Suprapubic skin (tissue), 4 donors: ENCODE measurements at regions not wholly inside any gene's neighbourhood (a gene's known extent, or its start where the extent isn't known, plus 50 kb on each side); places are given as distances from the start of the nearest gene placed in this dataset.

ENCODE experiments used
- DNase-seq, 2 donors: peaks; one replicate each; pipeline ENCODE4 v3.0.0-alpha.2; 2019; ENCODE audit warnings: low spot score in 2 of 2
- H3K27ac ChIP-seq: fragments of 200-600 bp; sonication (generic); one replicate; pipeline ENCODE4 v1.5.1; 2019
- H3K27me3 ChIP-seq: fragments of 200-600 bp; sonication (generic); one replicate; pipeline ENCODE4 v1.5.1; 2019
- H3K36me3 ChIP-seq: fragments of 200-600 bp; sonication (generic); one replicate; pipeline ENCODE4 v1.5.1; 2019
- H3K4me1 ChIP-seq: fragments of 200-600 bp; sonication (generic); one replicate; pipeline ENCODE4 v1.5.1; 2019
- H3K4me3 ChIP-seq: fragments of 200-600 bp; sonication (generic); one replicate; pipeline ENCODE4 v1.5.1; 2019; ENCODE audit warnings: mild to moderate bottlenecking
- H3K9me3 ChIP-seq: fragments of 200-600 bp; sonication (generic); one replicate; pipeline ENCODE4 v1.5.1; 2019
- EP300 ChIP-seq: sonication (generic); formaldehyde crosslinking; IDR thresholded peaks from one replicate; pipeline ENCODE4 v1.6.1; 2017; ENCODE audit warnings: antibody characterized with exemption
- POLR2A ChIP-seq, 2 donors: fragments of 450-650 bp; IDR thresholded peaks; one replicate each; pipeline ENCODE4 v1.6.1; 2017; ENCODE audit warnings: antibody characterized with exemption in 2 of 2, mild to moderate bottlenecking in 2 of 2, moderate library complexity in 2 of 2
- POLR2AphosphoS5 ChIP-seq, 3 donors: sonication (generic); formaldehyde crosslinking; IDR thresholded peaks; one replicate each; pipeline ENCODE4 v1.6.1; 2017; ENCODE audit warnings: antibody characterized with exemption in 3 of 3
- WGBS: methylation state at CpG from one replicate; pipeline ENCODE4 v1.1.5; 2018; 5-methylcytosine and 5-hydroxymethylcytosine counted together
- TF ChIP-seq, protein P1 (sequence below), 2 donors: fragments of 200-600 bp in 1 of 2; fragments of 450-650 bp in 1 of 2; sonication (generic) in 1 of 2; IDR thresholded peaks; one replicate each; pipeline ENCODE4 v1.5.1; 2016 to 2019; ENCODE audit warnings: antibody characterized with exemption in 2 of 2, mild to moderate bottlenecking in 1 of 2, moderate library complexity in 1 of 2

DNA sequence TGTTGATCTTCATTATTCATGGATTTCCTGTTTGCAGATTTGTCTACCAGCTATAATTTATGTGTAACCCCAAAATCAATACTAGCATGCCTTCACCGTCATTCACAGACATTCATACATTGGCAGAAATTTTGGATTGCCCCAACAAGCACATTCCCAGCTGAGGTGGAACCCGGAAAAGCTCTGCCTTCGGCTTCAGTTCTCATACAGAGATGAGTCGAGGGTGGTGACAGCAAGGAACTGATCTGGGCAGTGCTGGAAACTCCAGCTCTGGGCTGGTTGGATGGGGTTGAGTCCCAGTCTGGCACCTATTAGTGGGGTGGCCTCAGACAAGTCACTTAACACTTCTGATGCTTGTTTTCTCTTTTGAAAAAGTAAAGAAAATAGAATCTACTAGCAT is 267.5 kb downstream of the SNX13 start:
- Histone ChIP-seq H3K27ac (no peak overlapping the region), H3K36me3 (no peaks in the 10 kb centered on the region)

DNA sequence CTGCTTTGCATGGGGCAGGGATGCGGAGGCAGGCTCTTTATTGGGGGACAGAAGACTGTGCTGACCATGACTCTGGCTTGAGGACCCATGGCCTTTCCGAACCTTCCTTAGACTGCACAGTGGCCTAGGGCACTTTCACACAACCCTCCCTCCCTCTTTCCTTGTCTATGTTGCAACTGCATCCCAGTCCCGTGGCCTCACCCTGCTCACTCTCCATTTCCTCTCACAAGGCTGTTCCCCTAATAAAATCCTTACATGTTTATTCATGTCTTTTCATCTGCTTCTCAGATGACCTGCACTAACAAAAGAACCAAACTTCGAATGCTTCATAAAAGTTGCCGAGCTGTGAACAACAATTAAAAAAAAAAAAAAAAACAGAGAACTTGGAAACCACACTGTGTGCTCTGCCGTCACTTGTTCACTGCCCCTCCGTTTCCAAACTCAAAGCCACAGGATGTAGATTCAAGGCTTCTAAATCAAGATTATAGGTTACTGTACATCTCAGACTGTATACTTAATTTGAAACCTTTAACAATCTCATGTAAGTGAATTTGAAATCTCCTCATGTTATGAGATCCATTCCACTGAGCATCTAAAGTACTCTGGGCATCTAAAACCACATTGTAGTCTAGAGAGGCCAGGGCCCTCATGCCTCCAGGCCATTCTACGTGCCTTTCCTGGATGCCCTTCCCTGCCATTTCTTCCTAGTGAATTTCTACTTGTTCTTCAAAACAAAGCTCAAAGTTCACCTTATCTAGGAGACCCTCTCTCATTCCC is 265.9 kb downstream of the SNX13 start:
- WGBS = 45% methylated on average over 8 of the region's 8 CpGs
- Histone ChIP-seq H3K27ac (peak overlapping the region; percentile 51), H3K36me3 (no peaks in the 10 kb centered on the region), H3K4me1 (peaks cover 18% of the 10 kb centered on the region), H3K27me3 (no peaks in the 10 kb centered on the region), H3K9me3 (no peaks in the 10 kb centered on the region), H3K4me3 (no peak overlapping the region)
- no peak for DNase-seq
- no peak for TF ChIP-seq POLR2A (IDR thresholded peaks at IDR 0.05)
- TF ChIP-seq, protein P1, sequence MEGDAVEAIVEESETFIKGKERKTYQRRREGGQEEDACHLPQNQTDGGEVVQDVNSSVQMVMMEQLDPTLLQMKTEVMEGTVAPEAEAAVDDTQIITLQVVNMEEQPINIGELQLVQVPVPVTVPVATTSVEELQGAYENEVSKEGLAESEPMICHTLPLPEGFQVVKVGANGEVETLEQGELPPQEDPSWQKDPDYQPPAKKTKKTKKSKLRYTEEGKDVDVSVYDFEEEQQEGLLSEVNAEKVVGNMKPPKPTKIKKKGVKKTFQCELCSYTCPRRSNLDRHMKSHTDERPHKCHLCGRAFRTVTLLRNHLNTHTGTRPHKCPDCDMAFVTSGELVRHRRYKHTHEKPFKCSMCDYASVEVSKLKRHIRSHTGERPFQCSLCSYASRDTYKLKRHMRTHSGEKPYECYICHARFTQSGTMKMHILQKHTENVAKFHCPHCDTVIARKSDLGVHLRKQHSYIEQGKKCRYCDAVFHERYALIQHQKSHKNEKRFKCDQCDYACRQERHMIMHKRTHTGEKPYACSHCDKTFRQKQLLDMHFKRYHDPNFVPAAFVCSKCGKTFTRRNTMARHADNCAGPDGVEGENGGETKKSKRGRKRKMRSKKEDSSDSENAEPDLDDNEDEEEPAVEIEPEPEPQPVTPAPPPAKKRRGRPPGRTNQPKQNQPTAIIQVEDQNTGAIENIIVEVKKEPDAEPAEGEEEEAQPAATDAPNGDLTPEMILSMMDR (IDR thresholded peaks at IDR 0.05) = no peak
- TF ChIP-seq EP300 = no peak
- no peak for TF ChIP-seq POLR2AphosphoS5 (IDR thresholded peaks at IDR 0.05)

More for the DNA sequence above, 267.5 kb downstream of the SNX13 start:
- WGBS = 87% methylated on average over 4 of the region's 4 CpGs
- TF ChIP-seq POLR2A (IDR thresholded peaks at IDR 0.05) = no peak
- TF ChIP-seq EP300 = no peak
- TF ChIP-seq, protein P1 (IDR thresholded peaks at IDR 0.05) = no peak
- no peak for TF ChIP-seq POLR2AphosphoS5 (IDR thresholded peaks at IDR 0.05)
- DNase-seq = no peak
- H3K27me3 ChIP-seq = no peaks in the 10 kb centered on the region
- H3K4me1 ChIP-seq = peaks cover 15% of the 10 kb centered on the region
- H3K4me3 ChIP-seq = no peak overlapping the region
- H3K9me3 ChIP-seq = no peaks in the 10 kb centered on the region

DNA sequence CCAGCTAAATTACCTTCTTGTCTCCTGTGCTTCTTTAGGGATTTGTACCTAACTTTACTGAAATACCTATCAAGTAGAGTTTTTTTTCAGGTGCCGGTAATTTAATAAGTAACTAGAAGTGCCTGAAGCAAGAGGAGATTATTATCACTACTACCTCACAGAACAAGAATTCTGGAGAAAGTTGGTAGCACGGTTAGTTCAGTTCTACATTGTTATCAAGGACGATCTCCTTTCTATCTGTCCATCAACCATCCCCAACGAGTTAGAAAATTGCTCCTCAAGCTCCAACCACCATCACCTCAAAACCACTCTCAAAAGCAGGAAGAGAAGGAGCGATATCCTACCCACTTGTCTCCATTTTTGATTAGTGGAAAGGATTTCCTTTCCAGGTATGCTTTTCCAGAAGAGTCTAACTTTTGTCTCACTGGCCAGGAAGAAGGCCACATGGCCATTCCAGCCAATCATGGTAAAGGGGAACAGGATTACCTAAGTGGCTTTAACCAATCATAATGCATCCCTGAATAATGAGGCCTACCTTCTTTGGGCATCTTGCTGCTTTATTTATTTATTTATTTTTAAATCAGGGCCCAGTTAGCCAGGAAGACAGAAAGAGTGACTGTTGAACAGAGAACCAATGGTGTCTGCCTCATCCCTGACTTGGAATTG is 265.2 kb downstream of the SNX13 start:
- H3K27me3 ChIP-seq = no peaks in the 10 kb centered on the region

DNA sequence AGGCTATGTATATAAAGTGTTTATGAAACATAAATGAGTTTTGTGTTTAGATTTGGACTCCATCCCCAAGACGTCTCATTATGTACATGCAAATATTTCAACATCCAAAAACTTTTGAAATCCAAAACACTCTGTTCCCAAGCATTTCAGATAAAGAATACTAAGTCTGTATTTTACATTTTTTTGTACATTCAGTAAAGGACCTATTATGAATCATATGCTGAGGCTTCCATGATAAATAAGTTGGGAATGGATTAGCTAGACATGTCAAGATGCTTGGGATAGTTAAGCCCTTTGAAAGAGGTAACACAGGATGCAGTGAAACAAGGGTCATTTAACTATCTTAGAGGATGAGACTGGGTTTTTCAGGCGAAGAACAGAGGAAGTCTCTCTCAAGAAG is 262.9 kb downstream of the SNX13 start:
- peaks cover 39% of the 10 kb centered on the region for H3K4me1 ChIP-seq
- TF ChIP-seq, protein P1 (IDR thresholded peaks at IDR 0.05) = no peak
- TF ChIP-seq POLR2AphosphoS5 (IDR thresholded peaks at IDR 0.05) = no peak
- TF ChIP-seq POLR2A (IDR thresholded peaks at IDR 0.05) = no peak
- no peak for TF ChIP-seq EP300
- H3K27me3 ChIP-seq = no peaks in the 10 kb centered on the region
- WGBS = 81% methylated on average over 2 of the region's 2 CpGs
- no peaks in the 10 kb centered on the region for H3K36me3 ChIP-seq
- DNase-seq = no peak
- H3K9me3 ChIP-seq = no peaks in the 10 kb centered on the region
- no peak overlapping the region for H3K4me3 ChIP-seq
- H3K27ac ChIP-seq = no peak overlapping the region

More for the DNA sequence above, 265.2 kb downstream of the SNX13 start:
- DNase-seq = no peak
- Histone ChIP-seq H3K4me3 (no peak overlapping the region), H3K27ac (peak overlapping the region; percentile 51), H3K4me1 (peaks cover 25% of the 10 kb centered on the region), H3K9me3 (no peaks in the 10 kb centered on the region), H3K36me3 (no peaks in the 10 kb centered on the region)
- WGBS = 55% methylated on average over 5 of the region's 5 CpGs
- TF ChIP-seq, protein P1 (IDR thresholded peaks at IDR 0.05) = no peak
- TF ChIP-seq POLR2AphosphoS5 (IDR thresholded peaks at IDR 0.05) (no peak), POLR2A (IDR thresholded peaks at IDR 0.05) (no peak), EP300 (no peak)

DNA sequence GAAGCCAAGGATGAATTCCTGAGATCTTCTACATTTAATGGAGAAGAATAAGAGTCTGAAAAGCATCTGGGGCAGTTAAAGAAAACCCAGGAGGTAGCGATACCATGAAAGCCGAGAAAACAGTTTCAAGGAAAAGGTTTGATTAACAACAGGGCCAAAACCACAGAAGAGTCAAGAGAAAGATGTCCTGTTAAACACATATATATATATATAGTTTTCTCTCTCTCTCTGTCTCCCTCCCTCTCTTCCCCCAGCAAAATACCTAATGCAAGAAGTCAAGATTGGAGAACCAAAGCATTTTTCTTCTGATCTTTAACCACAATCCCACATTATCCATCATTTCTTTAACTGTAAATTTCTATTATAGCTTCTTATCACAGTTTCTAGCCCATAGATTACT is 261.4 kb downstream of the SNX13 start:
- TF ChIP-seq EP300 (no peak), POLR2AphosphoS5 (IDR thresholded peaks at IDR 0.05) (no peak), POLR2A (IDR thresholded peaks at IDR 0.05) (no peak)
- TF ChIP-seq, protein P1 (IDR thresholded peaks at IDR 0.05) = no peak
- no peak overlapping the region for H3K4me3 ChIP-seq
- no peaks in the 10 kb centered on the region for H3K36me3 ChIP-seq
- no peak for DNase-seq
- no peaks in the 10 kb centered on the region for H3K27me3 ChIP-seq
- no peaks in the 10 kb centered on the region for H3K9me3 ChIP-seq
- H3K4me1 ChIP-seq = peaks cover 41% of the 10 kb centered on the region
- peak overlapping the region; percentile 68 for H3K27ac ChIP-seq
- WGBS = 83% methylated on average over 2 of the region's 2 CpGs
